HG02870 (cell line): ENCODE measurements at regions not wholly inside any gene's neighbourhood (a gene's known extent, or its start where the extent isn't known, plus 50 kb on each side); places are given as distances from the start of the nearest gene placed in this dataset.
"Not testable (repeated sequence)": the region's sequence is repeated elsewhere in the genome, so short reads cannot be mapped to it uniquely, and the experiment has no call there.

ENCODE experiments used
- ATAC-seq: cut with Tn5 transposase; IDR thresholded peaks from one replicate; pipeline ENCODE4 v1.9.1; 2021; ENCODE audit warnings: mild to moderate bottlenecking, moderate library complexity; ENCODE audit not compliant: unreplicated experiment

DNA sequence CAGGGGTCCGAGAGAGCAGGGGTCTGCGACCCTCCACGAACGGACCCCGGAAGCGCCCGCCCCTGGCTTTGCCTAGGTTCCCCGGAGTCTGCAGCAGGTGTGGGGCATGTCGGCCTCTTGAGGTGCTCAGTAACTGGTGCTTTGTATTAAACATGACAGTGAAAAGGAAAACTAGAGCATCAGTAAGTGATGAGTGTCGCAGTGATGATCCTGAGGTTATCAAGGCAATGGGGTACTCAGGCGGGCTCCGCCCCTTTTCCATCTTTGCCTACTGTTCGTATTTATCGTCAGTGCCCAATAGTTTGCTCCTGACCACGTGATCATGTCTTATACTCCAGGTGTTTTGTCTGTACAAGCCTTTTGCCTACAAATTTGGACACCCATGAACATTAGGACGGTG, 262.4 kb downstream of the ZNF37A start:
- ATAC-seq: peak; percentile 33

DNA sequence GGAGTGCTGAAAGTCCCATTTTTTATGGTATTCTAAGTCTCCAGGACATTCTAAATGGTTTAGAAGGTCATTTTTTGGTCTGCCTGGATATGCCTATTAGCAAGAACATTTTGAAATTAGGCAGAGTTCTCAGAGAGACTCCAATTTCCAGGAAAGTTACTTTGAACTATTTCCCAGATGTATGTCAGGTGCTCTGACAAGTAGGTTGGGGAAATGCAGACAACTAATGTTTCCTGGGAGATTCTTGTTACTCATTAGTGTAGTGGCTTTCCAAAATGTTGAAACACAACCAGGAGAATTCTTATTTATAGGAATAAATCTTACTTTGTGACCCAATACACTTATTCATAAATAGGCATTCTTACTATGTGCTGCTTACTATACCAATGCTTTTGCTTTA, 268.4 kb downstream of the ZNF37A start:
- not testable (repeated sequence) for ATAC-seq

DNA sequence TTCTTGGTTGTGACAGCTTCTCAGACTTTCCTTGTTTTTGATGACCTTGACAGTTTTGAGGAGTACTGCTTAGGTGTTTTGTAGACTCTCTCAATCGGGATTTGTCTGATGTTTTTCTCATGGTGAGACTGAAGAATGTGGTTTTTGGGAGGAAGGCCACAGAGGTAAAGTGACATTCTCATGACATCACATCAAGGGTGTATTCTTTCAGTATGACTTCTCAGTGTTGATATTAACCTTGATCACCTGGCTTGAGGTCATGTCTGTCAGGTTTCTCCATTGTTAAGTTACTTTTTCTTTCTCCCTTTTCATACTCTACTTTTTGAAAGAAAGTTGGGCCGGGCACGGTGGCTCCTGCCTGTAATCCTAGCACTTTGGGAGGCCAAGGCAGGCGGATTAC, 269.9 kb downstream of the ZNF37A start:
- ATAC-seq: not testable (repeated sequence)

DNA sequence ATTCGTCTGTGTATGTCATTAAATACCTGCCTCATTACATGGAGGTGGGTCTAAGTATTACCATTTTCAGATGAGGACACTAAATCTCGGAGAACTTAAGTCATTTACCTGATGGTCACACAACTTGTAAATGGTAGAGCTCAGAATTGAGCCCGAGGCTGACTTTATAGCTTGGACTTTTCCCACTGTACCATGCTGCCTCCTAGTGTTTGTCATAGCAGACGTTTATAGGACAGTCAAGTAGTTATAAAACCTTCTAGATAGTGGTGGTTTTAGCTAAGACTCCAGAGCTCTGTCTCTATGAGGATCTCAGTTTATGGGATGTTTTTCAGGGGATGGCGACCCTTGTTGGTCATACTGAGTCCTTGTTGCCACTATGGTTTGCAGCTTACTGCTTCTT, 271.8 kb downstream of the ZNF37A start:
- not testable (repeated sequence) for ATAC-seq

DNA sequence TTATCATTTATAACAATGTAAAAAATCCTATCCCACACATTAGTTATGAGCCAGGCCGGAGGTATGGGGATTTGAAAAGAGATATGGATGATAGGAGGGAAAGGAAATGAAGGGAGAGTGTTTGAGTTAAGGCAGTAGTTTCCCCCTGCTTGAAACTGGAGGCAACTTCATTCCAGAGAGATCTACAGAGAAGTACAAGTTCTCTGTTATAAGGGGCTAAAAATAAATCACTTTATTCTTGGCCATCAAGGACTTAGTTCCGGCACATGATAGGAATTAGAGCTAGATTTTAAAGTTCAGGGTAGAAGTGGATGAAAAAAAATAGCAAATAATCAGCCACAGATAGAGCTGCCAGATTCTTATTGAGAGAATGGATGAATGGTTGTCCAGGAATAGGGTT, 289.7 kb downstream of the ZNF37A start:
- ATAC-seq: not testable (repeated sequence)

DNA sequence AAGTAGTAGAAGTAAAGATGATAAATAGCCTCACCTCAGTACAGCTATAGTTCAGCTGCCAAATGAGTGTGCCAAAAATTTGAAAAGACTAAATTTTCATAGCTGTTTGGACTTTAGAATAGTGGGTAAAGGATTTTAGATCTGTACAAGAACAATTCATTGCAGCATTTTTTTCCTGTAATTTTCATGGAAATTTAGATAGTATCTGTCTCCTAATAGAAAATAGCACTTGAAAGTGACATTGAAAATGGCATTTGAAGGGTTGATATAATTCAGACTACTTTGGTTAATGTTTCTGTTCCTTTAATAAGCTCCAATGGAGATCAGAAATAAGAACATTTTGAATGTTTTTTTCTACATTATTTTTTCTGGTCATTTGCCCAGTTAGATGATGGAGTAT, 292.7 kb downstream of the ZNF37A start:
- ATAC-seq: not testable (repeated sequence)

DNA sequence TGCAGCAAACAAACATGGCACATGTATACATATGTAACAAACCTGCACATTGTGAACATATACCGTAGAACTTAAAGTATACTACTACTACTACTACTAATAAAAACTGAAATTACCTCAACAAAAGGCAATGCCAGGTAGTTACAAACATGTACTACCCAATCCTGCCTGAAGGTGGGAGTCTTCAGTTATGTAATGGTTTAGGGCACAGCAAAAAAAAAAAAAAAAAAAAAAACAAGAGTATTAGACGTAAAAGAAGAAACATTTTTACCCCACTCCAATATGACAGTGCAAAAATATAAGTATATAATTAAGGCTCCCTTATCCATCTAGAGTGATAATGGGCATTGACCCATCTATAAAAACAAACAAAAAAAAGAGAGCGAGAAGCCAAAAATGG, 296.6 kb downstream of the ZNF37A start:
- ATAC-seq: not testable (repeated sequence)

DNA sequence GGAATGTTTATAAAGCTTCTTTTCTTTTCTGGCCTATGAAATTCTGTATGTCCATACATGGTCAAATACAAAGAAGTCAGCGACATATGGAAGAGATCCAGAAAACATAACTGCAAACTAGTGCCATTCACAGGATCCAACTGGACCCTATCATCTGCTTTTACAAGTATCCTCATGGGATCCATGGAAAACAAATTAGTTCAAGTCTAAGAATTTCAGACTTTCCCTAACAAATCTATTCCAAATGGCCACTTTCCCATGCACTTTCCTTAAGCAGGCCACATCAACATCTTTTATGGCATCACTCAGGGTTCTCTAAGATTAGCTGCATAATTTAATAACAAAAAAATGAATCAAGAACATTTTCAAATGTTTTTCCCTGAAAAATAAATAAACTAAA, 301.3 kb downstream of the ZNF37A start:
- ATAC-seq: not testable (repeated sequence)

DNA sequence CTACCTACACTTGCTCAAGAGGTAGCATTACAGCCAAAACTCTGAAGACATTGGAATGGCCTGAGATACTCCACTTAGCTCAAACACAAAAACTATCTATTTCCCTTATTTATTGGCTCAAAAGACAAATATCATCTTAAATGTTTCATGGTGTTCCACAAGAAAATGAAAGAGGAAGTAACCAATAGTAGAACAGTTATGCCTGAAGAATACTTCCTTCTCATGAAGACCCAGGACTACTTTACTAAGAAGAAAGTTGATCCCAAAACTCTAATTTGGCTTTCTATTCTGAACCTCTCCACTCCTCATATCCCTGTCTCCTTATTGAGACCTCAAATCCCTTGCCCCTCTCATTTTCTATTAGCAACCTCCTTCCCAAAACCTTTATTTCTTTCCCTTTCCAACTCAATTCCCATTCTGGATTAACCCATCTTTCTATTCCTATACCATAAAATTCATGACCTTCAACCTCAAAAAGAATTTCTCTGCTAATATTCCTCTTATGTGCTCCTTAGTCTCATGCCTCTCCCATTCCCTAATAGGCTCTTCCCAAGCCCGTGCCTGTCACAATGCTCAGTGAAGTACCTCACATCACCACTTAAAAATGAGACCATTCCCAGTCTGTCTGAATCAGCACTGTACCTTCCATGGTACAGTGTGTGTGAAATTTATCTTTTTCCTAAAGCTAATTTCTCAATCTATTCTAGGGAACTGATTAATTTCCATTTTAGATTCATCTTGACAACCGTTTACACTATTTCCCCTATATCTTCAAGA, 302.2 kb downstream of the ZNF37A start:
- not testable (repeated sequence) for ATAC-seq

DNA sequence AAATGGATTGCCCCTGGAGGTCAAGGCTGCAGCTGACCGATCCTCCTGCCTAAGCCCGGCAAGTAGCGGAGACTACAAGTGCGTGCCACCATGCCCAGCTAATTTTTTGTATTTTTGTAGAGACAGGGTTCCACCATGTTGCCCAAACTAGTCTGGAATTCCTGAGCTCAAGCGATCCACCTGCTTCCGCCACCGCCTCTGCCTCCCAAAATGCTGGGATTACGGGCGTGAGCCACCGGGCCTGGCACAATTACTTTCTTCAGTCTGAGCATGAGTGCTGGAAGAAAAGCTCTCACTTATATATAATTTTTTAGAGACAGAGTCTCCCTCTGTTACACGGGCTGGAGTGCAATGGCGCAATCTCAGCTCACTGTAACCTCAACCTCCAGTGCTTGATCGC, 307.4 kb downstream of the ZNF37A start:
- not testable (repeated sequence) for ATAC-seq

DNA sequence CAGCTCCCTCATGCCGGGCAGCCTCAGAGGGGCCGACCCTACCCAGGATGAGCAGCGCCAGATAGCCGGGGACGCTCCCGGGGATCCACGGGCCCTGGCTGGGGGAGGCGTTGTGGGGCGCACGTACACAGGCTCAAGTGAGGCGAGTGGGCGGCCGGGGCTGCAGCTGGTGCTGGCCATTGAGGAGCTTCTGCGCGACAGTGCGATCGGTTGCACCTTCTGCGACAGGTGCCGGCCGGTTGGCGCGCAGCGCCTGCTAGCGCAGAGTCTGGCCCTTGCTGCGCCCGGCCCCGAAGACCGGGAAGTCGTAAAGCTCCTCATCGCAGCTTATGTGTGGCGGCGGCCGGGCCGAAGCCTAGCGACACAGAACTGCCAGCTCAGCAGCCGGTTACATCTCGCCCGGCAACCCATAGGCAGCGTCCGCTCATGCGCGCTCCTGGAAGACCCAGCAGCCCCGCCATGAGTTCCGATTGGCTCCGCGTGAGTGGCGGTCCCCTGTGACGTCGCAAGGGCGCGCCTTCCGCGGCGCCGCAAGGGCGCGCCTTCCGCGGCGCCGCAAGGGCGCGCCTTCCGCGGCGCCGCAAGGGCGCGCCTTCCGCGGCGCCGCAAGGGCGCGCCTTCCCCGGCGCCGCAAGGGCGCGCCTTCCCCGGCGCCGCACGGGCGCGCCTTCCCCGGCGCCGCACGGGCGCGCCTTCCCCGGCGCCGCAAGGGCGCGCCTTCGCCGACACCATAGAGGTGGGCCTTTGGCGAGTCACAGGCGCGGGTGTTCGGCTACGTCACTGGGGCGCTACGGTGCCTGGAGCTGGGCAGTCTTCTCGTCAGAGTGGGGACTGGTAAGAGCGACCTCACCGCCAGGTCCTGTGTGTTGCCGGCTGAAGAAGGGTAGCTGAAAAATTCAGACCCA, 308.6 kb downstream of the ZNF37A start:
- ATAC-seq: peak; percentile 97

DNA sequence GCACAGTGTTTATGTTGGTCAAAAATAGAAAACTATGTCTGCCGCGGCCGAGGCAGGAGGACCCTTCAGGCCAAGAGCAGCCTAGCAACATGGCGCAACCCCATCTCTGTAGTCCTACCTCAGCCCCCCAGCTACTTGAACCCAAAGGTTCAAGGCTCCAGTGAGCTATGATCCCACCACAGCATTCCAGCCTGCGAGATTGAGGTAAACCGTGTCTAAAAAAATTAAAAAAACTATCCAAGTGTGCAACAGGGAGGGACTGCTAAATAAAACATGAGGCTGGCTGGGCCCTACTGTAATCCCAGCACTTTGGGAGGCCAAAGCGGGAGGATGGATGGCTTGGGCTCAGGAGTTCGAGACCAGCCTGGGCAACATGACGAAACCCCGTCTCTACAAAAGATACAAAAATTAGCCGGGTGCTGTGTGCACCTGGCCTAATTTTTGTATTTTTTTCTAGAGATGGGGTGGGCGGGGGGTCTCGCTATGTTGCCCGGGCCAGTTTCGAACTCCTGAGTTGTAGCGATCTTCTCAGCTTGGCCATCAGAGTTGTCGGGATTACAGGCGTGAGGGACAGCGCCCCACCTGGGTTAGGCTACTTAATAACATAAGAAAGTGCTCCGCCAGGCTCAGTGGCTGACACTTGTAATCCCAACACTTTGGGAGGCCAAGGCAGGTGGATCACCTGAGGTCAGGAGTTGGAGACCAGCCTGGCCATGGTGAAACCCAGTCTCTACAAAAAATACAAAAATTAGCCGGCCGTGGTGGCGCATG, 309.4 kb downstream of the ZNF37A start:
- not testable (repeated sequence) for ATAC-seq

DNA sequence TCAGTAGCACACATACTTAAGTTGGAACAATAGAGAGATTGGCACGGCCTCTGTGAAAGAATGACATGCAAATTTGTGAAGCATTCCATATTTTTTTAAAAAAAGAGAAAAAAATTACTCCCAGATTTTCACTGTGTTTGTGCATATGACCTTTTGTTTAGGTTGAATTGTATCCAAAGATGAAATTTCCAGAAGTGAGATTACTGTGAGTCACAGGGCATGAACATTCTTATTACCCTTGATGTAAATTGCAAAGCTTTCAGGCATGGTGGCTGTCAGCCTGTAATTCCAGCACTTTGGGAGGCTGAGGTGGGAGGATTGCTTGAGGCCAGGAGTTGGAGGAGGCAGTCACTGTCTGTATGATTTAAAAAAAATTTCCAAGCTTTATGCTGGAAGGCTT, 329.5 kb downstream of the ZNF37A start:
- not testable (repeated sequence) for ATAC-seq

DNA sequence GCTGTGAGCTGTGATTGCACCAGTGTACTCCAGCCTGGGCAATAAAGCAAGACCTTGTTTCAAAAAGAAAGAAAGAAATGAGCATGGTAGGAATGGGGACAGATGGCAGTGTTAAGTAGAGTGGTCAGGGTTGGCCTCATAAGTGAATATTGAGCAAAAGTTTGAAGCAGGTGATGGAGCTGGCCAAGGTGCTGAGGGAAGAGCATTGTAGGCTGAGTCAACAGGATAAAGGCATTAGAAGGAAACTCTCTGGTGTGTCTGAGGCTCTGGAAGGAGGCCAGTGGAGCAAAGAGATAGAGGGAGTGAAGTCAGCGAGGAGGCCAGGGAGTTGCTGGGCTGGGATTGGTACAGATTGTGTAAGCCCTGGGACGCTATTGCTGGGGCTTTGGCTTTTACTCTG, 336.1 kb downstream of the ZNF37A start:
- ATAC-seq: not testable (repeated sequence)

DNA sequence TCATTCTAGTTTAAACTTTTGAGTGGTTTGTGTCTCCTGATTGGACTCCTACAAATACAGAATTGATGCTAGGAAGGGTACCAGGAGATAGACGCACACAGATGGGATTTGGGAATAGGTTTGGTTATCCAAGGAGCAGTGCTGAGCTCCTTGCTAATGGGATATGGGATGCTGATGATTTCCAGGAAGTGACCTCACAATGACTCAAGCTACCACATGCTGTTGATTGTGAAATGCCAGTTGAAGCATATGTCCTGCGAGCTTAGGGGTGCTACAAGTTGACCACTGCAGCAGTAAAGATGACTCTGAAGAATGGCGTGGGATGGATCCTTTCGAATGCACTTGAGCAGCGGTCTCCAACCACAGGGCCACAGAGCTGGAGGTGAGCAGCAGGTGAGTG, 343.2 kb downstream of the ZNF37A start:
- not testable (repeated sequence) for ATAC-seq

DNA sequence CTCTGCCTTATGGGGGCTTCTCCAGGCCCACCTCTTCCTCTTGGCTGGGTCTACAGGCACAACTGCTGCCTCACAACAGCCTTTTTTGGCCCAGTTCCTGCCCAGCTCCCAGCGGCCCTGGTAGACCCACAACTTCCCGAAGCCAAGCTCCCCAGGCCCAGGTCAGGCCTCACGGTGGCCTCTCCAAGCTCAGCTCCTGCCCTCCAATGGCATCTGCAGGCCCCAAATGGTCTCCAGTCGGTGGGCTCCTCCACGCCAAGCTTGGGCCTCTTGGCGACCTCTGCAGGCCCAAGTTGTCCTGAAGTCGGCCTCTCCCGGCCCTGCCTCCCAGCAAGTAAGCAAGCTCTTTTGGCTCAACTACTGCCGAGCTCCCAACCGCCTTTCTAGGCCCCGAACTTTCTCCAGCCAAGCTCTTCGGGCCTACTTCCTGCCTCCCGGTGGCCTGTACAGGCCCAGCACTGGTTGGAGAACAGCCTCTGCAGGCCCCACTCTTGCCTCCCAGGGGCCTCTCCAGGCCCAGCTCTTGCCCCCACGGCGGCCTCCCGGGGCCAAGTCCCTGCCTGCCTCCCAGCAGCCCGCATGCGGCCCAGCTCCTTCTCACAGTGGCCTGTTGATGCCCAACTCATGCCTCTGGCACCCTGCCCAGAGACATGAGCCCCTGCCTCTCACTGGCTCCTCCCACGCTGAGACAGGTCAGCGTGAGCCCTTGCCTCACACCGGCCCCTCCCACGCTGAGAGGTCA, 354.6 kb downstream of the ZNF37A start:
- ATAC-seq: not testable (repeated sequence)

DNA sequence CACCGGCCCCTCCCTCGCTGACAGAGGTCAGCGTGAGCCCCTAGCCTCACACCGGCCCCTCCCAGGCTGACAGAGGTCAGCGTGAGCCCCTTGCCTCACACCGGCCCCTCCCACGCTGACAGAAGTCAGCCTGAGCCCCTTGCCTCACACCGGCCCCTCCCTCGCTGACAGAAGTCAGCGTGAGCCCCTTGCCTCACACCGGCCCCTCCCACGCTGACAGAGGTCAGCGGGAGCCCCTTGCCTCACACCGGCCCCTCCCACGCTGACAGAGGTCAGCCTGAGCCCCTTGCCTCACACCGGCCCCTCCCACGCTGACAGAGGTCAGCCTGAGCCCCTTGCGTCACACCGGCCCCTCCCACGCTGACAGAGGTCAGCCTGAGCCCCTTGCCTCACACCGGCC, 355.5 kb downstream of the ZNF37A start:
- not testable (repeated sequence) for ATAC-seq

DNA sequence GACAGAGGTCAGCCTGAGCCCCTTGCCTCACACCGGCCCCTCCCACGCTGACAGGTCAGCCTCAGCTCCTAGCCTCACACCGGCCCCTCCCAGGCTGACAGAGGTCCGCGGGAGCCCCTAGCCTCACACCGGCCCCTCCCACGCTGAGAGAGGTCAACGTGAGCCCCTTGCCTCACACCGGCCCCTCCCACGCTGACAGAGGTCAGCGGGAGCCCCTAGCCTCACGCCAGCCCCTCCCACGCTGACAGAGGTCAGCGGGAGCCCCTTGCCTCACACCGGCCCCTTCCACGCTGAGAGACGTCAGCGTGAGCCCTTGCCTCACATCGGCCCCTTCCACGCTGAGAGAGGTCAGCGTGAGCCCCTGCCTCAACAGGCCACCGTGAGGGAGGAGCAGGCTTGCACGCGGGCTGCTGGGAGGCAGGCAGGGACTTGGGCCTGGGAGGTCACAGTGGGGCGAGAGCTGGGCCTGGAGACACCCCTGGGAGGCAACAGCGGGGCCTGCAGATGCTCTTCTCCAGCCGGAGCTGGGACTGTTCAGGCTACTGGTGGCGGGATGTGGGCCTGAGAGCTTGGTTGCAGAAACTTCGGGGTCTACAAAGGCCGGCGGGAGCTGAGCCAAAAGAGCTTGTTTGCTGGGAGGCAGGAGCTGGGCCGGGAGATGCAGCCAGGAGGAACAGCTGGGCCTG, 356.4 kb downstream of the ZNF37A start:
- ATAC-seq: not testable (repeated sequence)

DNA sequence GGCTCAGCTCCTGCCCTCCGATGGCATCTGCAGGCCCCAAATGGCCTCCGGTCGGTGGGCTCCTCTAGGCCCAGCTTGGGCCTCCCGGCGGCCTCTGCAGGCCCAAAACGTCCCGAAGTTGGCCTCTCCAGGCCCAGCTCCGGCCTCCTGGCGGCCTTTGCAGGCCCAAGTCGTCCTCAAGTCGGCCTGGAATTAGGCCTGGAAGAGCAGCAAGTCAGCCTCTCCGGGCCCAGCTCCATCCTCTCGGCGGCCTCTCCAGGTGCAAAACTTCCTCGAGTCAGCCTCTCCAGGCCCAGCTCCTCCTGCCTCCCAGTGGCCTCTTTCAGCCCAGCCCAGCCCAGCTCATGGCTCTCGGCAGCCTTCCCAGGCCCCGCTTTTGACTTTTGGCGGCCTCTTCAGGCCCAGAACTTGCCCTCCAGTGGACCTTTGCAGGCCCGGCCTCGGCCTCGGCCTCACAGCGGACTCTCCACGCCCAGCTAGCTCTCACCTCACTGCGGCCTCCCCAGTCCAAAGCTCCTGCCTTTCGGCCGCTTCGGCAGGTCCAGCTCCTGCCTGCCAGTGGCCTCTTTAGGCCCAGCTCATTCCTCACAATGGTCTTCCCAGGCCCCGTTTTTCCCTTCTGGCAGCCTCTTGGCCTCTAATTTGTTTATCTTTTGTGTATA, 357.3 kb downstream of the ZNF37A start:
- not testable (repeated sequence) for ATAC-seq
